Neutrophil (primary cell): ENCODE measurements at regions not wholly inside any gene's neighbourhood (a gene's known extent, or its start where the extent isn't known, plus 50 kb on each side); places are given as distances from the start of the nearest gene placed in this dataset.

Experiments used
- H3K27ac ChIP-seq: fragments of 200-600 bp; sonication (generic); 2 replicates; pipeline ENCODE4 v1.5.1; 2016; ENCODE audit warnings: mild to moderate bottlenecking, moderate library complexity
- H3K27me3 ChIP-seq: fragments of 200-600 bp; sonication (generic); 2 replicates; pipeline ENCODE4 v1.6.0; 2016; ENCODE audit warnings: mild to moderate bottlenecking
- H3K36me3 ChIP-seq: fragments of 200-600 bp; sonication (generic); 2 replicates; pipeline ENCODE4 v1.5.1; 2017
- H3K4me1 ChIP-seq, 2 experiments: fragments of 200-600 bp in 1 of 2; sonication (generic) in 1 of 2; 1 replicate in 1 of 2; 2 replicates in 1 of 2; pipeline versions ENCODE4 v1.5.1 to v1.6.1; 2013 to 2016; ENCODE audit warnings: low read depth in 1 of 2, low read length in 1 of 2, mild to moderate bottlenecking in 1 of 2, moderate library complexity in 1 of 2; ENCODE audit not compliant: control insufficient read depth in 1 of 2, insufficient read depth in 1 of 2
- H3K4me3 ChIP-seq, 2 experiments: fragments of 200-600 bp in 1 of 2; sonication (generic) in 1 of 2; 1 replicate in 1 of 2; 2 replicates in 1 of 2; pipeline ENCODE4 v1.5.1; 2013 to 2016; ENCODE audit warnings: low read depth in 1 of 2, low read length in 1 of 2, mild to moderate bottlenecking in 1 of 2, moderate library complexity in 1 of 2
- H3K9me3 ChIP-seq: fragments of 200-600 bp; sonication (generic); 2 replicates; pipeline ENCODE4 v1.5.1; 2016
- TF ChIP-seq, protein P1 (sequence below): fragments of 200-600 bp; sonication (generic); IDR thresholded peaks from 2 replicates; pipeline ENCODE4 v1.5.1; 2016; ENCODE audit warnings: antibody characterized with exemption

DNA sequence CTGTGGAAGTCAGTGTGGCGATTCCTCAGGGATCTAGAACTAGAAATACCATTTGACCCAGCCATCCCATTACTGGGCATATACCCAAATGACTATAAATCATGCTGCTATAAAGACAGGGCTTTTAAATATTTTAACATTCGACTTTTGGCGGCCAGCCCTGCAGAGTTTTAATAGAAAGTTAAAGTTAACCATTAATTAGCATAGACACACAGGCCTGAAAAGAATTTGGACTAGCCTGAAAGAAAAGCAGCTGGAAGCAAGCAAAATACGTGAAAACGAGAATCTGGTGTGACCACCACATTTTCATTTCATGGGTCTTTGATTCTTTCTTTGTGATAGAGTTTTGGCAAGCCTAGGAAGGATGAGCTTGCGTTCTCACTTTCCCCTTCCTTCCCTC, 184.0 kb downstream of the SCG2 start:
- H3K4me3 ChIP-seq, result no peak overlapping the region
- no peaks in the 10 kb centered on the region for H3K4me1 ChIP-seq
- no peaks in the 10 kb centered on the region for H3K27me3 ChIP-seq
- no peaks in the 10 kb centered on the region for H3K9me3 ChIP-seq
- H3K36me3 ChIP-seq, result no peaks in the 10 kb centered on the region
- no peak overlapping the region for H3K27ac ChIP-seq
- TF ChIP-seq, protein P1, sequence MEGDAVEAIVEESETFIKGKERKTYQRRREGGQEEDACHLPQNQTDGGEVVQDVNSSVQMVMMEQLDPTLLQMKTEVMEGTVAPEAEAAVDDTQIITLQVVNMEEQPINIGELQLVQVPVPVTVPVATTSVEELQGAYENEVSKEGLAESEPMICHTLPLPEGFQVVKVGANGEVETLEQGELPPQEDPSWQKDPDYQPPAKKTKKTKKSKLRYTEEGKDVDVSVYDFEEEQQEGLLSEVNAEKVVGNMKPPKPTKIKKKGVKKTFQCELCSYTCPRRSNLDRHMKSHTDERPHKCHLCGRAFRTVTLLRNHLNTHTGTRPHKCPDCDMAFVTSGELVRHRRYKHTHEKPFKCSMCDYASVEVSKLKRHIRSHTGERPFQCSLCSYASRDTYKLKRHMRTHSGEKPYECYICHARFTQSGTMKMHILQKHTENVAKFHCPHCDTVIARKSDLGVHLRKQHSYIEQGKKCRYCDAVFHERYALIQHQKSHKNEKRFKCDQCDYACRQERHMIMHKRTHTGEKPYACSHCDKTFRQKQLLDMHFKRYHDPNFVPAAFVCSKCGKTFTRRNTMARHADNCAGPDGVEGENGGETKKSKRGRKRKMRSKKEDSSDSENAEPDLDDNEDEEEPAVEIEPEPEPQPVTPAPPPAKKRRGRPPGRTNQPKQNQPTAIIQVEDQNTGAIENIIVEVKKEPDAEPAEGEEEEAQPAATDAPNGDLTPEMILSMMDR, result no peak

DNA sequence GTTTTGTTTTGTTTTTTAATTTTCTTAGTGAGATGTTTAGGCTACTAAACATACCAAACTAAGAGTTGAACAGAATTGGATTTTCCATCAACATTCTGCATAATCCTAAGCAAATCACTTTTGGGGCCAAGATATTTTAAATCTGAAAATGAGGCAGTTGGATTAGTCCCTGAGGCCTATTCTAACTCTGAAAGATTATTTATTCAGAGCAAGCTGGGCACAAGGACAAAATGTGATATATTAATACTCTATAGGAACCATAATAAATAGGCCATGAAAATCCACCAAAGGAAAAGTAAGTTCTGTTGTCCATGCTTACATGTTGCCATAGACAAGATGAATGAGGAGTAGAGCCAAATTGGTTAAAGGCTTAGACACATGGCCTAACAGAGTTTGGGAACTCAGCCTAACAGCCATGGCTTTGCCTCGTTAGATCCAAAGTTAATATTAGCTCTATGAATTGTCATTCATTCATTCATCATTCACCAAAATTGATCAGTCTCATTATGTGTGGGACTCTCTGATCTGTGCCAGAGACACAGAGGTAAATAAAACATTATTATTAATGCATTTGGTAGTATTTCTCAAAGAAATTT, 183.5 kb downstream of the SCG2 start:
- no peaks in the 10 kb centered on the region for H3K36me3 ChIP-seq
- H3K27ac ChIP-seq, result no peak overlapping the region
- H3K4me3 ChIP-seq, result no peak overlapping the region
- TF ChIP-seq, protein P1, result no peak
- no peaks in the 10 kb centered on the region for H3K9me3 ChIP-seq
- H3K27me3 ChIP-seq, result no peaks in the 10 kb centered on the region
- H3K4me1 ChIP-seq, result no peaks in the 10 kb centered on the region

DNA sequence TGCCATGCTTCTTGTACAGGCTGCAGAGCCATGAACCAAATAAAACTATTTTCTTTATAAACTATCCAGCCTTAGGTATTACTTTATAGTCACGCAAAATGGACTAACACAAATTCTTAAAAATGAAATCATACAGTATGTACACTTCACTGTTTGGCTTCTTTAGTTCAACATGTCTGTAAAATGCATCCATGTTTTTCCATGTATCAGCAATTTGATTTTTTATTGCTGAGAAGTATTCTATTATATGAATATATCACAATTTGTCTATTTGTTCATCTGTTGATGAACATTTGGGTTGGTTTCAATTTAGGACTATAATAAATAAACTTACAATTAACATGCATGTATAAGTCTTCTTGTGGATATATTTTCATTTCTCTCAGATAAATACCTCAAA, 182.1 kb downstream of the SCG2 start:
- TF ChIP-seq, protein P1, result no peak
- Histone ChIP-seq H3K27me3 (no peaks in the 10 kb centered on the region), H3K4me1 (no peaks in the 10 kb centered on the region), H3K9me3 (no peaks in the 10 kb centered on the region), H3K36me3 (no peaks in the 10 kb centered on the region), H3K27ac (no peak overlapping the region), H3K4me3 (no peak overlapping the region)

DNA sequence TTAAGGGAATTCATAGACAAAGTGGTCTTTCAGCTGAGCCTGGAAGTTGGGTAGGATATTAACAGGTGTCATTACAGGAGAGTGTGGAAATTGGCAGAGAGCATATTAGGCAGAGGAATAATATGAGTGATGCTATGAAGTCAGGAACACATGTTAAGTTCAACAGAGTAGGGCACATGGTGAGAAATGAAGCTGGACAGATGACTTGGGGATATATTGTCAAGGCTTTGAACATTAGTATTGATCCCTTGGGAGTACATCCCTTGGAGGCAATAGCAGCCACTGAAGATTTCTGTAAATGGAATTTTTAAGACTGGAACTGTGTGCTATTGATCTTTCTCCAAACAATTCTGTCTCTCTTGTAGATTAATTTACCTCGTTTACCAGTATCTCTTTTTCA, 170.7 kb downstream of the SCG2 start:
- TF ChIP-seq, protein P1, result no peak
- Histone ChIP-seq H3K27ac (no peak overlapping the region), H3K36me3 (no peaks in the 10 kb centered on the region), H3K27me3 (no peaks in the 10 kb centered on the region), H3K4me1 (no peaks in the 10 kb centered on the region), H3K4me3 (no peak overlapping the region), H3K9me3 (no peaks in the 10 kb centered on the region)

DNA sequence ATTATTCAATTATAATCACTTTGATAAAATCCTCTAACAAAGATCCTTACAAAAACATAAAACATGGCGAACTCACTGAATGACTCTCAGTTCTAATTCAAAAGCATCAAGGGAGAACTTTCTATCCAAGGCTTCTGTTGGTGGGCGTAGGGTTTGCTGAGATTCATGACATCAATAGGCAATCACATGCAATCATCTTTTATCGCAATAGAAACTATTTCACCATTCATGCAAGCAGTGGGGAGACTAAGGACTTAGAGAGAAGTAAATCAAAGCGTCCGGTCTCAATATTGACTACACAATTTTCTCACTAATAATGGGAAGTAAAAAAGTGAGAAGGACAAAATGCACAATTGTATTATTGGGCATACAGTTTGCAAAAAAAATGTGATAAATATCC, 168.7 kb downstream of the SCG2 start:
- H3K36me3 ChIP-seq, result no peaks in the 10 kb centered on the region
- H3K27me3 ChIP-seq, result no peaks in the 10 kb centered on the region
- no peak overlapping the region for H3K27ac ChIP-seq
- TF ChIP-seq, protein P1, result no peak
- no peaks in the 10 kb centered on the region for H3K9me3 ChIP-seq
- no peaks in the 10 kb centered on the region for H3K4me1 ChIP-seq
- no peak overlapping the region for H3K4me3 ChIP-seq

DNA sequence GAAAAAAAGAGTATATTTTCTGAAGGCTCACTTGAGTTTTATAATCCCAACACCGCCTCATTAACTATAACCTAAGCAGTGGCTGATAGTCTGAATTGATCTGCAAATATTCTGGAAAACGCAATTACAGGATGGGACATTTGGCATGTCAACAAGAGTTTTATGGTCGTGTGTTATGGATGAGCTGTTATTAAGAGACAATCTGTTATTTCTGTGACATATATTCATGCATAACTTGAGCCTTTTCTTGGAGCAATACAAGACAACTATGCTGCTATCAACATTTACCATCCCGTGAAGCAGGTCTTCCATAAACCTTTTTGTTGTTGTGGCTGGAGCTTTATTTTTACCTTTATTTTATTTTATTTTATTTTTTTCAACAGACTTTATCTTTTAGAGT, 164.4 kb downstream of the SCG2 start:
- no peaks in the 10 kb centered on the region for H3K36me3 ChIP-seq

More for the DNA sequence above, 164.4 kb downstream of the SCG2 start:
- TF ChIP-seq, protein P1, result no peak
- no peaks in the 10 kb centered on the region for H3K27me3 ChIP-seq
- no peaks in the 10 kb centered on the region for H3K9me3 ChIP-seq
- no peak overlapping the region for H3K27ac ChIP-seq
- no peaks in the 10 kb centered on the region for H3K4me1 ChIP-seq
- H3K4me3 ChIP-seq, result no peak overlapping the region
